Ascending aorta (tissue), 2 donors: ENCODE measurements at regions not wholly inside any gene's neighbourhood (a gene's known extent, or its start where the extent isn't known, plus 50 kb on each side); places are given as distances from the start of the nearest gene placed in this dataset.

Source experiments
- DNase-seq, 2 donors: peaks; one replicate each; pipeline ENCODE4 v3.0.0-alpha.2; 2019; ENCODE audit warnings: low spot score in 2 of 2
- H3K27ac ChIP-seq, 2 donors: fragments of 200-600 bp; sonication (generic); one replicate each; pipeline ENCODE4 v1.5.1; 2016 to 2017; ENCODE audit warnings: mild to moderate bottlenecking in 1 of 2
- H3K27me3 ChIP-seq: fragments of 200-600 bp; sonication (generic); one replicate; pipeline ENCODE4 v1.5.1; 2017
- H3K36me3 ChIP-seq, 2 donors: fragments of 200-600 bp; sonication (generic); one replicate each; pipeline ENCODE4 v1.5.1; 2016
- H3K4me1 ChIP-seq, 2 donors: fragments of 200-600 bp; sonication (generic); one replicate each; pipeline ENCODE4 v1.5.1; 2016 to 2017; ENCODE audit warnings: mild to moderate bottlenecking in 1 of 2
- H3K4me3 ChIP-seq, 2 donors: fragments of 200-600 bp; sonication (generic); one replicate each; pipeline ENCODE4 v1.5.1; 2016 to 2017; ENCODE audit warnings: mild to moderate bottlenecking in 1 of 2
- H3K9me3 ChIP-seq, 2 donors: fragments of 200-600 bp; sonication (generic); one replicate each; pipeline ENCODE4 v1.5.1; 2016
- intact Hi-C: fragments of 100-400 bp; cut with DNase I; formaldehyde crosslinking; loops from one replicate; pipeline ENCODE4 v1.15.1; 2023
- TF ChIP-seq, protein P1 (sequence below), 3 experiments: fragments of 200-600 bp in 2 of 3; fragments of 450-650 bp in 1 of 3; sonication (generic) in 2 of 3; IDR thresholded peaks; one replicate each; pipeline ENCODE4 v1.5.1; 2016 to 2019; ENCODE audit warnings: antibody characterized with exemption in 3 of 3, mild to moderate bottlenecking in 1 of 3, moderate library complexity in 1 of 3

- TF ChIP-seq, protein P1, sequence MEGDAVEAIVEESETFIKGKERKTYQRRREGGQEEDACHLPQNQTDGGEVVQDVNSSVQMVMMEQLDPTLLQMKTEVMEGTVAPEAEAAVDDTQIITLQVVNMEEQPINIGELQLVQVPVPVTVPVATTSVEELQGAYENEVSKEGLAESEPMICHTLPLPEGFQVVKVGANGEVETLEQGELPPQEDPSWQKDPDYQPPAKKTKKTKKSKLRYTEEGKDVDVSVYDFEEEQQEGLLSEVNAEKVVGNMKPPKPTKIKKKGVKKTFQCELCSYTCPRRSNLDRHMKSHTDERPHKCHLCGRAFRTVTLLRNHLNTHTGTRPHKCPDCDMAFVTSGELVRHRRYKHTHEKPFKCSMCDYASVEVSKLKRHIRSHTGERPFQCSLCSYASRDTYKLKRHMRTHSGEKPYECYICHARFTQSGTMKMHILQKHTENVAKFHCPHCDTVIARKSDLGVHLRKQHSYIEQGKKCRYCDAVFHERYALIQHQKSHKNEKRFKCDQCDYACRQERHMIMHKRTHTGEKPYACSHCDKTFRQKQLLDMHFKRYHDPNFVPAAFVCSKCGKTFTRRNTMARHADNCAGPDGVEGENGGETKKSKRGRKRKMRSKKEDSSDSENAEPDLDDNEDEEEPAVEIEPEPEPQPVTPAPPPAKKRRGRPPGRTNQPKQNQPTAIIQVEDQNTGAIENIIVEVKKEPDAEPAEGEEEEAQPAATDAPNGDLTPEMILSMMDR (IDR thresholded peaks at IDR 0.05) = no peak
- no peak for DNase-seq
- Histone ChIP-seq H3K4me3 (no peak overlapping the region), H3K27ac (peak overlapping the region; percentile 48 to 68), H3K36me3 (no peaks in the 10 kb centered on the region), H3K27me3 (no peaks in the 10 kb centered on the region), H3K9me3 (no peaks in the 10 kb centered on the region), H3K4me1 (peaks cover 0 to 7% of the 10 kb centered on the region in 2 donors)
- intact Hi-C loops = loop anchor here (5.0 to 10.0 kb wide), 2 partner anchors 85 to 427 kb away; no protein-coding TSS in a partner anchor
These were observed 59.2 kb upstream of the MARCHF10 start for GRCh38 chr17:62867303-62867702.

- no peaks in the 10 kb centered on the region for H3K9me3 ChIP-seq
- H3K27ac ChIP-seq = peak overlapping the region; percentile 48 to 68
- H3K4me1 ChIP-seq = peaks cover 0 to 4% of the 10 kb centered on the region in 2 donors
- no peaks in the 10 kb centered on the region for H3K36me3 ChIP-seq
- TF ChIP-seq, protein P1 (IDR thresholded peaks at IDR 0.05) = no peak
- no peaks in the 10 kb centered on the region for H3K27me3 ChIP-seq
- H3K4me3 ChIP-seq = no peak overlapping the region
- DNase-seq = no peak
- intact Hi-C loops = loop anchor here (5.0 to 10.0 kb wide), 2 partner anchors 84 to 428 kb away; no protein-coding TSS in a partner anchor
These were observed 58.4 kb upstream of the MARCHF10 start for GRCh38 chr17:62866471-62866870.

DNA sequence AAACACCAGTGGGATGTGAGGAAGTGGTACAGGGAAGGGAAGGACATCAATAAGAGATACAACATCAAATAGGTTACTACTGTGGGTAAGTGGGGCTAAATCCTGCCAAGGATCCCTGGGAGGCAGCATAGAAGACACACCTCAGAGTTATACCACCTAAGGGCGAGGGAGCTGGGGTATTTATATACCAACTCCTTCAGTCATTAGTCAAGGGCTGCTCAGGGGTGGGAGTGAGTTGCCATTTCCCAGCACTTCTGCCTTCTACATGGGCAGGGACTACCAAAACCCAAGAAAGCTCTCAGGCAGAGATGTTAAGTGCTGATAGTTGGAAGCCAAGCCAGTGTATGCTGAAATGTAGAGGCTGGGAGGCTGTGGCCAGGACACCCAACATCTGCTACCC is 57.5 kb upstream of the MARCHF10 start:
- TF ChIP-seq, protein P1 (IDR thresholded peaks at IDR 0.05) = no peak
- intact Hi-C loops = loop anchor here (5.0 to 10.0 kb wide), 2 partner anchors 83 to 429 kb away; no protein-coding TSS in a partner anchor
- Histone ChIP-seq H3K4me3 (no peak overlapping the region), H3K27ac (peak overlapping the region; percentile 45 to 68), H3K36me3 (no peaks in the 10 kb centered on the region), H3K9me3 (no peaks in the 10 kb centered on the region), H3K4me1 (peaks cover 0 to 4% of the 10 kb centered on the region in 2 donors), H3K27me3 (no peaks in the 10 kb centered on the region)
- DNase-seq = no peak

DNA sequence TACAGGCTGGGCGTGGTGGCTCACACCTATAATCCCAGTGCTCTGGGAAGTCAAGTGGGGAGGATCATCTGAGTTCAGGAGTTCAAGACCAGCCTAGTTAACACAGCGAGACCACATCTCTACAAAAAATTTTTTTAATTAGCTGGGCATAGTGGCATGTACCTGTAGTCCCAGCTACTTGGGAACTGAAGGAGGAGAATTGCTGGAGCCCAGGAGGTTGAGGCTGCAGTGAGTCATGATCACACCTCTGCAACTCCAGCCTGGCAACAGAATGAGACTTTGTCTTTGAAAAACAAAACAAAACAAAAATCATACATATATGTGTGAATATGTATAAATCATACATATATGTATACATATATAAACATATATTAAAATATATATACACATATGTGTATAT is 54.1 kb upstream of the MARCHF10 start:
- no peak for DNase-seq
- Histone ChIP-seq H3K36me3 (no peaks in the 10 kb centered on the region), H3K4me1 (peaks cover 3 to 8% of the 10 kb centered on the region in 2 donors), H3K9me3 (no peaks in the 10 kb centered on the region), H3K27me3 (no peaks in the 10 kb centered on the region), H3K27ac (no peak overlapping the region), H3K4me3 (no peak overlapping the region)
- TF ChIP-seq, protein P1 (IDR thresholded peaks at IDR 0.05) = no peak
- intact Hi-C loops = loop anchor here (10.0 kb wide), 1 partner anchor 433 kb away; no protein-coding TSS in a partner anchor

- no peaks in the 10 kb centered on the region for H3K36me3 ChIP-seq
- TF ChIP-seq, protein P1 (IDR thresholded peaks at IDR 0.05) = no peak
- H3K27me3 ChIP-seq = no peaks in the 10 kb centered on the region
- intact Hi-C loops = loop anchor here (10.0 kb wide), 1 partner anchor 434 kb away; no protein-coding TSS in a partner anchor
- no peaks in the 10 kb centered on the region for H3K9me3 ChIP-seq
- no peak overlapping the region for H3K27ac ChIP-seq
- no peak overlapping the region for H3K4me3 ChIP-seq
- peaks cover 3 to 6% of the 10 kb centered on the region in 2 donors for H3K4me1 ChIP-seq
- no peak for DNase-seq
These were observed 53.1 kb upstream of the MARCHF10 start for GRCh38 chr17:62860962-62861873.
